ENCODE measurements at regions not wholly inside any gene's neighbourhood (a gene's known extent, or its start where the extent isn't known, plus 50 kb on each side); places are given as distances from the start of the nearest gene placed in this dataset.

DNA sequence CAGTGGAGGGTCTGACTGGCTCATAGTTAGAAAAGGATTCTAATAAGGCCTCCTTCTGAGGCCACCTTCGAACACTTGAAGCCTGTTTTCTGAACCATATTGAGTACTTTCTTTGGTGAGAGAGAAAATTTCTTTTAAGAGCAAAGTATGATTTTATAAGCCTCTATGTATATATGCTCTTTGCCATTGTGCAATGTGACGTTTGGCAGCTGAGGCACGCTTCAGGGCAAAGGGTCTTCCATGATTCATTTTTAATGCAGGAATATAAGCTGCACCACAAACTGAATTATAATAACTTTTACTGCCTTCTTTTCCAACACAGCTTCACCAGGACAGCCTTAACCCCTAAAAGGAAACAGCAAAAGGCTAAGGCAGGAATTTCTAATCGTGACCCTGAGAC lies 154.4 kb downstream of the TTLL2 start (continued):
- TF ChIP-seq ZNF311 (CRISPR knock-in tag; IDR thresholded peaks at IDR 0.05): no peak
- no peak for TF ChIP-seq L3MBTL2 (IDR thresholded peaks at IDR 0.05)
- TF ChIP-seq FOXM1 (IDR thresholded peaks at IDR 0.05; ENCODE audit: low read depth): no peak
- no peak for TF ChIP-seq FOXM1 (CRISPR knock-in tag; IDR thresholded peaks at IDR 0.05; ENCODE audit: low read depth)
- TF ChIP-seq HBP1 (CRISPR knock-in tag; IDR thresholded peaks at IDR 0.05): no peak

DNA sequence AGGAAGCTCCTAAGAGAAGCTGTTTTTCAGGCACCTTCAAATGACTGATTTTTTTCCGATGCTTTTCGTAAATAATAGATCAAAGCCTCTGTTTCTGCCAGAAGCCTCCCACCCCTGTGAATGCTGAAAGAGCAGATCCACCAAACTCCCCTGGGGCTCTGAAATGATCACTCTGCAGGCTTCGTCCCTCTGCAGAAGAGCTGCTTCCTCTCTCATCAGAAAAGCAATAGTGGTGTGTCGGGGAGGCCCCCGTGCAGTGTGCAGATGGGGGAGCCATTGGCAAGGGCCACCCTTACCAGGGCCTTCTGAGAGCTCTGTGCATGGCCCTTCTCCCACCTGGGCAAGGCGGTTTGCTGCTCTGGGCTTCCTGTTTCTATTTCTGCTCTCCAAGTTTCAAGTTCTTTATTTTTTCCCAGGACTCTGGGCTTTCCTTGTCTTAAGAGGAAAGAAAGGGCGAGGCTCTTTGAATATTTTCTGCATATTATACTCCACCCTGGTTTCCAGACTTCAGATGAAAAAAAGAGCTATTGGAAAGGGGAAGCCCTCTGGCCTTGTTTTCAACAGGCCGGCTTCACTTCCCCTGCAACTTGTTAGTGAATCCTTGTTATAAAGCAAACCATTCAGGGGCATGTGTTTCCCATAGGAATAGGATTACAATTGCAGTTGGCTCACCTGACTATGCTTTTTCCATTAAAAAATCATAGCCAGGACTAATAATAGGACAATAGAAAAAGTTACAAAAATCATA lies 155.2 kb downstream of the TTLL2 start:
- intact Hi-C loops (cut with micrococcal nuclease) (no loop called here), in situ Hi-C loops (cut with MboI) (loop anchor here (10.0 kb wide), 1 partner anchor 415 kb away; no protein-coding TSS in a partner anchor)
- Histone ChIP-seq H2AFZ (ENCODE audit: low read depth, low read length) (no peak overlapping the region), H3K79me2 (ENCODE audit: control insufficient read depth, insufficient read depth, low read length) (no peaks in the 10 kb centered on the region), H3K27me3 (ENCODE audit: control insufficient read depth in 2 of 2, insufficient read depth in 2 of 2, low read length in 2 of 2) (peaks cover 9 to 36% of the 10 kb centered on the region in 2 experiments; a peak in 4 of 5 replicates), H3K4me2 (ENCODE audit: insufficient read depth, low read length) (no peak overlapping the region), H3K4me1 (replicated peaks in 1 of 2; ENCODE audit: control insufficient read depth in 2 of 2, insufficient read depth in 2 of 2, low read length in 2 of 2) (no peaks in the 10 kb centered on the region), H4K20me1 (replicated peaks; ENCODE audit: control insufficient read depth, insufficient read depth, low read length) (no peaks in the 10 kb centered on the region), H3K36me3 (ENCODE audit: control insufficient read depth, insufficient read depth, low read length) (no peaks in the 10 kb centered on the region), H3K9me1 (ENCODE audit: control insufficient read depth, insufficient read depth, low read length) (no peaks in the 10 kb centered on the region), H3K4me3 (no peak overlapping the region), H3K27ac (ENCODE audit: extremely low read depth, low read depth, low read length) (no peak overlapping the region), H3K9ac (ENCODE audit: insufficient read depth in 1 of 2, low read depth in 2 of 2, low read length in 2 of 2) (no peak overlapping the region), H3K9me3 (replicated peaks; ENCODE audit: control insufficient read depth, insufficient read depth, low read depth, low read length) (no peaks in the 10 kb centered on the region)
- FAIRE-seq: no peak
- WGBS (ENCODE audit: insufficient coverage, low coverage, missing lambda C conversion rate): under 1% methylated on average over 8 of the region's 8 CpGs
- ATAC-seq: no peak
- no TSS peak for BruUV-seq (replicated peaks)
- ChIA-PET CTCF (ENCODE audit: low intra/inter-chr PET ratio) (no interaction called here), POLR2A (interaction anchor here (0.6 to 1.0 kb wide), 2 partner anchors 10 to 19 kb away, joined by 3 to 4 read pairs; no protein-coding TSS in a partner anchor)
- DNase-seq (ENCODE audit: extremely low read depth in 1 of 4, low spot score in 3 of 4): no peak
- TF ChIP-seq ELF2 (CRISPR knock-in tag; IDR thresholded peaks at IDR 0.05) (no peak), PHTF2 (CRISPR knock-in tag; IDR thresholded peaks at IDR 0.05) (no peak), CREB1 (IDR thresholded peaks at IDR 0.05) (no peak), CREB1 (CRISPR knock-in tag; IDR thresholded peaks at IDR 0.05) (no peak), MEF2A (IDR thresholded peaks at IDR 0.05; ENCODE audit: control insufficient read depth, low read depth, low read length) (no peak), CEBPZ (IDR thresholded peaks at IDR 0.05; ENCODE audit: borderline replicate concordance, low read depth, low read length) (no peak), GATA2 (CRISPR knock-in tag; IDR thresholded peaks at IDR 0.05) (no peak), FIP1L1 (IDR thresholded peaks at IDR 0.05; ENCODE audit: low read depth, low read length, poor library complexity, severe bottlenecking) (no peak), POLR2AphosphoS5 (IDR thresholded peaks at IDR 0.05; ENCODE audit: control insufficient read depth, insufficient read depth, low read depth, low read length) (no peak)
- TF ChIP-seq, protein P1, sequence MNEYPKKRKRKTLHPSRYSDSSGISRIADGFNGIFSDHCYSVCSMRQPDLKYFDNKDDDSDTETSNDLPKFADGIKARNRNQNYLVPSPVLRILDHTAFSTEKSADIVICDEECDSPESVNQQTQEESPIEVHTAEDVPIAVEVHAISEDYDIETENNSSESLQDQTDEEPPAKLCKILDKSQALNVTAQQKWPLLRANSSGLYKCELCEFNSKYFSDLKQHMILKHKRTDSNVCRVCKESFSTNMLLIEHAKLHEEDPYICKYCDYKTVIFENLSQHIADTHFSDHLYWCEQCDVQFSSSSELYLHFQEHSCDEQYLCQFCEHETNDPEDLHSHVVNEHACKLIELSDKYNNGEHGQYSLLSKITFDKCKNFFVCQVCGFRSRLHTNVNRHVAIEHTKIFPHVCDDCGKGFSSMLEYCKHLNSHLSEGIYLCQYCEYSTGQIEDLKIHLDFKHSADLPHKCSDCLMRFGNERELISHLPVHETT (CRISPR knock-in tag; conservative IDR thresholded peaks at IDR 0.05 in 1 of 2, IDR thresholded peaks at IDR 0.05 in 1 of 2): no peak
